HG03342 (cell line): ENCODE measurements at regions not wholly inside any gene's neighbourhood (a gene's known extent, or its start where the extent isn't known, plus 50 kb on each side); places are given as distances from the start of the nearest gene placed in this dataset.

Experiments used
- ATAC-seq: cut with Tn5 transposase; IDR thresholded peaks from one replicate; pipeline ENCODE4 v1.9.1; 2021; ENCODE audit warnings: mild to moderate bottlenecking, moderate library complexity; ENCODE audit not compliant: unreplicated experiment

DNA sequence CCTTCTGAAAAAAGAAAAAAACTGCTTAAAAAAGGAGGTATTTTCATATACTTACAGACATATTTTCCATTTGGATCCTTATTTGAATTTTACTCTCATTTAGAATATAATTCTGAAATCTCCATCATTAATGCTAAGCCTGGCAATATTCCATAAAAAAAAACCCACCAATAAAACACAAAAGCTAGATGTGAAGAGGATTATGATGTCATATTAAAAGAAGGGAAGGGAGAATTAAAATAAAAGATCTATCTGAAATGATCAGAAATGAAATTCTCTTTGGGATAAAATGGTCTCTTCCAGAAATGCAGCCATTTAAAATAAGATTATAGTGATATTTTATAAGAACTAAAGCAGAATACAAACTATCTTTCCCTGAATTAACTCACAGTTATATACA is 206.7 kb upstream of the CAMK1G start:
- no peak for ATAC-seq

GRCh38 chr1:209377995-209378394 is 205.5 kb upstream of the CAMK1G start:
- no peak for ATAC-seq

GRCh38 chr1:209379280-209379679 is 204.2 kb upstream of the CAMK1G start:
- no peak for ATAC-seq

- ATAC-seq, result no peak
Observed at GRCh38 chr1:209380420-209380819, 203.1 kb upstream of the CAMK1G start.

GRCh38 chr1:209382231-209383100 is 201.0 kb upstream of the CAMK1G start:
- ATAC-seq, result no peak

GRCh38 chr1:209383422-209383821 is 200.1 kb upstream of the CAMK1G start:
- ATAC-seq, result no peak

DNA sequence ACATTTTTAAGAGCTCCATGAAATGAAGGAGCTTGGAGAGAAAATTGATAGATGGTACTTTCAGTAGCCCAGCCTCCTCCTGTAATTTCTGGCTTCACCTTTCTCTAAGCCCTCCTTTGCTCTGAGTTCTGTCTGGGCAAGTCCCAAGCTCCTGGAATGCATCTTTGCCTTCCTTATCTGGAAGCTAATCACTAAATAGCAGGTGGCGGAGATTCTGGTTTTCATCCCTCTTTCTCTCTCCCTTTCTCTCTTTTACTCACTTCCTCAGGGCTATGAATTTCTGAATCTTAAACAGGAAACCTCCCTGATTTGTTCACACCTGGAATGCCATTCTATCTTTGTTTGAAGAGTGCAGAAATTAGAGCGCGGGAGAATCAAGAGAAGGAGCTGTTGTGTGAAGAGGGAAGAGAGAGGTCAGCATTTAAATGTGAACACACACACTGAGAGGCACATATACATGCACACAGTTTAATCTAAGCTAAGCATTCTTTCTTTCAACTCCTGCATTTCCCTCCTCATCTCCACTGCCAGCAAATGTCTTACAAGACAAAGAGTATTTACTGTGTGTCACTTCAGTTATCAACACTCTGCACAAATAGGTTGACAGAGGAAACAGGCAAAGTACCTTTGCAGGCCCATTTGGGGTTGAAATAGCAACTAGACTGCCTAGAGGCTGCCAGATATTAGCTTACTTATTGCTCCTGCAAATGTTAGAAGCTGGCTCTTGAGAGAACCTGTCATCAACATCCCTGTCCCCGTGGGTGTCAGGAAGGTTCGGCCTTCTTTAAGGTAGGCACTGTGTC is 199.4 kb upstream of the CAMK1G start:
- ATAC-seq, result no peak

GRCh38 chr1:209384710-209385550 is 198.6 kb upstream of the CAMK1G start:
- no peak for ATAC-seq

DNA sequence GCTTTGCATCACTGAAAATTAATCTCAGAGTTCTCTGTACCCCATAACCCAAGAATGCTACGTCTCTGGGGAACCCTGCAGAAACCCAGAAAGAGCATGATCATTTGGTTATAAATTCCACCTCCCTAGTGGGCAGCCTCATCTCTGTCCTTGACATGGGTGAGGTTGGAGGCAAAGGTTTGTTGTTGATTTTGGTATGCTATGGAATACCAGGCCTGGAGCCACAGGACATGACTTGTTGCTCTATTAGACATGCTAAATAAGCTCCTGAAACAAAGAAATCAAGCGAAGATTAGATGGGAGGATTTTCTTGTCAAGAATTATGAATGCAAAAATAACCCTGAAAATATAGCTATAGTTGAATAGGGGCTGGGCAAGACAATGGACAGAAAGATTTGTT is 197.4 kb upstream of the CAMK1G start:
- ATAC-seq, result no peak

GRCh38 chr1:209387271-209387968 is 196.1 kb upstream of the CAMK1G start:
- no peak for ATAC-seq

- no peak for ATAC-seq
Observed at GRCh38 chr1:209387969-209388329, 195.6 kb upstream of the CAMK1G start.

DNA sequence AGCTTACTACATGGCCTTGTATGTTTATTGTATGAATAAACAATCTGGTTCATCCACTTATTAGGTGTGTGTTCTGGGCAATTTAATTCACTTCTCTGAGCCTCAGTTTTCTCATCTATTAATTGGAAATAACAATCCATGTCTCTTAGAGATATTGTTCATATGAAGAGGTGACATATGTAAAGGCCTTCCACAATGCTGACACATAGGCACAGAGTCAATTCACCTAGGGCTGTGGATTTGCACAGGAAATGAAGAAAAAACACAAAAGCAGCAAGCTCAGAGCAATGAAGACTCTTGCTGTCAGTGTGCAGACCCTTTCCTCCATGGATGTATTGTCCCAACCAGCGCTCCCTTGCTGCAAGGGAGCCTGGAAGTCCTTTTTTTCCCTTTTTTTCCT is 195.2 kb upstream of the CAMK1G start:
- ATAC-seq, result no peak

DNA sequence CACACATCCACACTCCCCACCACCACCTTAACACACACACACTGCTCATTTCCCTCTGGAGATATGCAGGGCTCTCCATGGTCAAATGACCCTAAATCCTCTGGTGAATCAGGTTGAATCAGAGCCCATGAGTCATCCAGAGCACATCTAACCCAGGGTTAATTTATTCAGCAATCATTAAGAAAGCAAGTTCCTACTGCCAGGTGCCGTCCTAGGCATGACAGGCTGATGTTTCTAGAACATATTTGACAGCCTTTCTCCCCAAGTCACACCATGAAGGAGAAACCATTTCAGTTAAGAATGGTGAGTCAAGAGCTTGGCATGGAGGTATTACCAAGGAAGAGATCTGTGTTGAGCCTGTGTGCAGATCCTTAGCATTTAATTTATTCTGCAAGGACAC is 194.3 kb upstream of the CAMK1G start:
- ATAC-seq, result no peak

- no peak for ATAC-seq
Observed at GRCh38 chr1:209389975-209390374, 193.5 kb upstream of the CAMK1G start.

GRCh38 chr1:209390764-209391163 is 192.8 kb upstream of the CAMK1G start:
- ATAC-seq, result no peak

DNA sequence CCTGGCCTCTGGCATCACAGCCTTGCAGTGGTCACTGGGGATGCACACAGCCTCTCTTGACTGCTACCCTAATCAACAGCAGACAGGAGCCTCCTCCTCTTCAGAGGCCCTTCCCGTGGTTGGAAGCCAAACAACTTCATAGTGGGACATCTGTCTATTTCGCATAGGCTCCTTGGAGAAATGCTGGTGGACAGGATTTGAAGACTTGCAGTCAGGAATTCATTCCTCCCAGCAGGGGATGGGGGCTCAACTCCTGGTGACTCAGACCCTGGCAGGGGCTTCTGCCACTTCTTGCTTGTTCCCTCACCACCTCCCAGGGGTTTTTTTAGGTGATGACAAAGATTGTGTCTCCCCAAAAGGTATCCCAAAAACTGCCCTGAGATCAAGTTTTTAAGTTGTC is 191.7 kb upstream of the CAMK1G start:
- no peak for ATAC-seq

- ATAC-seq, result no peak
Observed at GRCh38 chr1:209395169-209395568, 188.3 kb upstream of the CAMK1G start.

GRCh38 chr1:209397371-209397770 is 186.1 kb upstream of the CAMK1G start:
- no peak for ATAC-seq

- ATAC-seq, result no peak
Observed at GRCh38 chr1:209397910-209398309, 185.6 kb upstream of the CAMK1G start.

DNA sequence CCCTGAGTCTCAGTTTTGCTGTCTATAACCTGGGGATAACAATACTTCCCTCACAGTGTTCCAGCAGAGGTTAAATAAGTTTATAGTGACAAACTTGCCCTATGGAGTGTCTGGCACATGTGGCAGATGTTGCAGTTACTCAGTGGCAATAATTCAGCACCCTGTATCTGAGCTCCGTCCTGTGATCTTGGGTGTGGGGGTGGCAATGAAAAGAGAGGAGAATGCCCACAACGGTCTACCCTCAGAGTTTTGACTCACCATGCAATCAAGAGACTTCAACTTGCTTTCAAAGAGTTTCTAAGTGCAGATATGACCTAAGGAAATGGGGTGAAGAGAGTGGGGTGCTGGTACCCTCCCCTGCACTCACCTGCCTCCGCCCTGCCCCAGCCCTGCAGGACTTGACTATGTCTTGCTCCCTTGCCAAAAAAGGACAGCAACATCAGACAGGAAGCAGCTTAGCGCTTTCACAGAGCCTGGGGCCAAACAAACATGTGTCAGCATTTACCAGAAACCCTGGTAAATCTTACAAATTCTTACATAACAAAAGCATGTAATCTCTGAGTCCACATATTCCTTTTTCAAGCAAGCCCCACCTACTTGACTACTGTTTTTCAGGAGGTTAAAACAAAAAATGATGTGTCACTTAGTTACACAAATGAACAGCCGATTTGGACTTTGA is 185.1 kb upstream of the CAMK1G start:
- no peak for ATAC-seq
